Fibroblast of the aortic adventitia (primary cell): ENCODE measurements at regions not wholly inside any gene's neighbourhood (a gene's known extent, or its start where the extent isn't known, plus 50 kb on each side); places are given as distances from the start of the nearest gene placed in this dataset.
A peak's percentile ranks its signal among the peaks of the same experiment; 100 is the strongest.
"Not testable (repeated sequence)": the region's sequence is repeated elsewhere in the genome, so short reads cannot be mapped to it uniquely, and the experiment has no call there.

Experiments used
- DNase-seq: peaks from one replicate; pipeline ENCODE4 v3.0.0-alpha.2; 2010; ENCODE audit warnings: low read depth
- H3K4me3 ChIP-seq: 2 replicates; pipeline ENCODE4 v1.5.1; 2011; ENCODE audit warnings: low read depth, mild to moderate bottlenecking, control low read depth, low read length, moderate library complexity
- CTCF ChIP-seq: IDR thresholded peaks from 2 replicates; pipeline ENCODE4 v1.5.1; 2011; ENCODE audit warnings: mild to moderate bottlenecking, low read length, control low read depth, inconsistent platforms; ENCODE audit not compliant: insufficient read depth

DNA sequence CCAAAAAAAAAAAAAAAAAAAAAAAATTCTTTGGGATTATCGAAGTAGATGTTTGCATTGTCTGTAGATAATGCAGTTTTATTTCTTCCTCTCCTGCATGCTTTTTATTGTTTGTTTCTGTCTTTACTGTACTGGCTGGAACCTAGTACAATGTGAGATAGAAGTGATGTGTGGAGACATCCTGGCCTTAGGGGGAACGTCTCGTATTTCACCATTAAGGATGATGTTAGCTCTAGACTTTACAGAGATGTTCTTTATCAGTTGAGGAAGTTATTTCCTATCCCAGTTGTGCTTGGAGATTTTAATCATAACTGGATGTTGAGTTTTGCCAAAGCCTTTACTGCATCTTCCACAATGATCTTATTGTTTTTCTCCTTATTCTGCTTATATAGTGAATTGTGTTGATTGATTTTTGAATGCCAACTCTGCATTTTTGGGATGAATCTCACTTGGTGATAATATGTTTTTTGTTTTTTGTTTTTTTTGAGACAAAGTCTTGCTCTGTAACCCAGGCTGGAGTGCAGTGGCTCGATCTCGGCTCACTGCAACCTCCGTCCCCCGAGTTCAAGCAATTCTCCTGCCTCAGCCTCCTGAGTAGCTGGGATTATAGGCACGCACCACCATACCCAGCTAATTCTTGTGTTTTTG, 179.7 kb downstream of the LAT start:
- not testable (repeated sequence) for DNase-seq, H3K4me3 ChIP-seq

GRCh38 chr16:29160171-29160570, 175.3 kb downstream of the LAT start:
- DNase-seq, H3K4me3 ChIP-seq: not testable (repeated sequence)

DNA sequence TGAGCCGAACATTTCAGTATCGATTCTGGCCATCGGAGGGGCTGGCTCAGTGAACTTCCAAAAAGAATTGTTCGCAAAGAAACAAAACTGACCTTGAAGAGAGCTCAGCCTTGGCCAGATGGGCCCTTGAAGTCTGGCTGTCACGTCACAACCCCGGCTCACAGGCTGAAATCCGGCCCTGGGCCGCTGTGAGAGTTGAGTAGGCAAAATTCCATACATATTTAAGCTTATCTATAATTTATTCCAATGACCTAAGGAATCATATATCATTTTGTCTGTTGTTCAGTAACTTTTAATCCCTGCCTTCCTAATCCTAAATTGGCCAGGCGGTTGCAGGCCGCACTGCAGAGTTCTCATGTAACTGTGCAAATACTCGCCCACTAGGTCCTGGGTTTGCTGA, 174.8 kb downstream of the LAT start:
- peak; percentile 72 for DNase-seq
- not testable (repeated sequence) for H3K4me3 ChIP-seq

DNA sequence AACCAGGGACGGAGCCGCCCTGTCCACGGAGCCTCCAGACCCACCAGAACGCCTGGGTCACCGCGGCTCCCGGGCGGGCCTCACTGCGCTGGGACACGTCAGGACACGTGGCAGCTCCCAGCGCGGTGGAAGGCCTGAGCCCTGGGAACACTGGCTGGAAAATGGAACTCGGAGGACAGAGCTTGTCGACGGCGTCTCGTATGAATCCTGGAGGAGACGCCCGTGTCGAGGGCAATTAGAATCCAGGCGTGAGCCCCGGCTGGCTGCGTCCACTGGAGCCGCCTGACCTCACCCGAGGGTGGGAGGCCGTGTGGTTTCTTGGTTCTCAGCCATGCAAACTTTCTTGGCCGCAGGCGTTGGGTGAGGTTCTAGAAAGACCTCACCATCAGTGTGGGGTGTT, 173.9 kb downstream of the LAT start:
- peak; percentile 63 for DNase-seq
- no peak for TF ChIP-seq CTCF

GRCh38 chr16:29158031-29158784, 173.4 kb downstream of the LAT start:
- not testable (repeated sequence) for H3K4me3 ChIP-seq
- DNase-seq: peak; percentile 35

More for the DNA sequence above, 173.9 kb downstream of the LAT start:
- no peak overlapping the region for H3K4me3 ChIP-seq

DNA sequence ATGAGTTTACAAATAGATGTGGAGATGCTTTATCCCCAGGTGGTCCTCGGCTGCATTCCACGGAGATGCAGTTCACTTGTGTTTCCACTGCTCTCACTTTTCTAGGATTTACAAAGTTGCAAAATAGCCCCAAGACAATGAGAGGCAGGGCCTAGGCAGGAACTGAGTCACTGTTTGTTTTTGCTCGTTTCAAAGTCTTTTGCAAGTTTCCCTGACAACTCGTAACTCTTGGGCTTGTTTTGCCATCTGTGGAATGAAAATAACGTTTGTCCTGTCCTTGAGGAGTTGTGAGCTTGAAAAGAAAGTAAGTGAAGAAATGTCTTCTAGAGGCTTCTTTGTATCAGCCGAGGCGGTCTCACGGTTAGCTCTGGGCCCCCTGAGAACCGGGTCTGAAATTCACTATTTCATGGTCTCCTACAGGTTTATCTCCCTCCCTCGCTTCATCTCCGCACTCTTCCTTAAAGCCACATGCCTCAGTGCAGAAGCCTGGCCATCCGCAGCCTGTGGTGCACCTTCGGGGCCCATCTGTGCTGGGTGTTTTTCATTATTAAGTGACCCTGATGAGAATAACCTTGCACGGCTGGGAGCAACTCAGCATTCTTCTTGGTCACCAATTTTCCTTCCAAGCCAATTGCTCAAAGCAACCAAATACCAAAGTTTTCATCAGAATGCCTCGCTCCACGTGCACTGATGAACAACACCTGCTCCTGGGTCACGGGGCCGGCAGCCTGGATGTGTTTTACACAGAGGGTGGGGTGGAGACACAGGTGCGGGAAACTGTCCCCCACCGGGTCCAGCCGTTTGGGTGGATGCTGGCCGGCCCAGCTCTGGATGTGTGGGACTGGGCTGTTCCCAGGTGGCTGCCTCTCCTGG, 172.4 kb downstream of the LAT start:
- peak overlapping the region; percentile 22 for H3K4me3 ChIP-seq
- peak; percentile 98 for DNase-seq
- peak; percentile 31 for TF ChIP-seq CTCF

DNA sequence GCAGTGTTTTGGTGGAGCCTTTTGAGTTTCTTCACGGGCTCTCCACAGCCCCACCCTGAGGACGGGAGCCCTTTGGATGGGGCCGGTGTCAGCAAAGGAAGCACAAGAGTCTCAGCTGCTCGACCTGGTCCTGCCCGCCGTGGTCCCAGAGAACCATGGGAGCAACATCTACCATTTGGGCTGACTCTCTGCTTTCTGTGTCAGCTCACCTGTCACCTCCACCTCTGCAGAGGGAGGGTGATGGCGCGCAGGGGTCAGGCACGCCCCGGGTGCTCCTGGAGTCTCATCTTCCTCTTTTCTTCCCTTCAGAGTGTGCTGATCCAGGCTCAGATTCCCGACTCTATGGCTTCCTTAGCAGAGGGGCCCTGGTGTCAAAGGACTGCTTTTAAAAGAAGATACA, 171.7 kb downstream of the LAT start:
- no peak for TF ChIP-seq CTCF
- no peak for DNase-seq
- H3K4me3 ChIP-seq: no peak overlapping the region

DNA sequence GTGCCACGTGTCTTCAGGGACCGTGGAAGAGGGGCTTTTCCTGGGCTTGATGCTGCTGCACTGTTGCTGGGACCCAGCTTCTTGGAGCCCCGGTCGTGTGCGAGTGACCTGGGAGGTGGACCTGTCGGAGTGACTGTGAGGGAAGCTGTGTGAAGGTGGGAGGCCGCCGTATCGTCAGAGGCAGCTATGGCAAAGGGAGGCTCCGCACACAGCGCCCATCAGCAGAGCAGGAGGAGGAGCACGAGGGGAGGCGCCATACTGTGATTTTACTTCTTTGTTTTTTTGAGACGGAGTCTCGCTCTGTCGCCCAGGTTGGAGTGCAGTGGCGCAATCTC, 171.0 kb downstream of the LAT start:
- DNase-seq: not testable (repeated sequence)

DNA sequence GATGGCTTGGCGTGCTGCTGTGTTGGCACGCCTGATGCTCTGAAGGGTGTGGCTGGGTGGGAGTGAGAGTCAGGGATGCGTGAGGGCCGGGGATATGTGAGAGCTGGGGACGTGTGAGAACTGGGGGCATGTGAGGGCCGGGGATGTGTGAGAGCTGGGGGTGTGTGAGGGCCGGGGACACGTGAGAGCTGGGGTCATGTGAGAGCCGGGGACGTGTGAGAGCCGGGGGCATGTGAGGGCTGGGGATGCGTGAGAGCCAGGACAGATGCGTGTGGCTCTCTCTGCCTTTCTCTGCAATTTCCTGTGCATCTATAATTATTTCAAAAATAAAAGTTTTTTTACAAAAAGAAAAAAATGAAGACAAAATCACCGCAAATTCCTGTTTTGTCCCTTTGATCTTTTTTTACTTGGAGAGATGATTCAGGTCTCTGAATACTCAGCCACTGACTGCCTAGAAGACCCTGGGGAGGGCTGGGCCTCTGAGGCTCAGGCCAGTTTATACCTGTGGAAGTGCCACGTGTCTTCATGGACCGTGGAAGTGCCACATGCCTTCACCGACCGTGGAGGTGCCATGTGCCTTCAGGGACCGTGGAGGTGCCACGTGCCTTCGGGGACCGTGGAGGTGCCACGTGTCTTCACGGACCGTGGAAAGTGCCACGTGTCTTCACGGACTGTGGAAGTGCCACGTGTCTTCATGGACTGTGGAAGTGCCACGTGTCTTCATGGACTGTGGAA, 170.4 kb downstream of the LAT start:
- H3K4me3 ChIP-seq, DNase-seq: not testable (repeated sequence)

More for the DNA sequence above, 171.0 kb downstream of the LAT start:
- not testable (repeated sequence) for H3K4me3 ChIP-seq
